H9 (cell line): ENCODE measurements at regions not wholly inside any gene's neighbourhood (a gene's known extent, or its start where the extent isn't known, plus 50 kb on each side); places are given as distances from the start of the nearest gene placed in this dataset.

Source experiments
- DNase-seq: peaks from one replicate; pipeline ENCODE4 v3.0.0-alpha.2; 2017
- H2AFZ ChIP-seq: one replicate; pipeline ENCODE4 v1.6.1; 2013; ENCODE audit warnings: mild to moderate bottlenecking, low read length, control low read depth, moderate library complexity
- H2AK5ac ChIP-seq: 2 replicates; pipeline ENCODE4 v1.6.1; 2013; ENCODE audit warnings: low read length, control low read depth, mixed read lengths; ENCODE audit not compliant: insufficient read length
- H2BK120ac ChIP-seq: one replicate; pipeline ENCODE4 v1.6.1; 2013; ENCODE audit warnings: low read depth, mild to moderate bottlenecking, low read length, control low read depth, inconsistent platforms; ENCODE audit not compliant: poor library complexity, severe bottlenecking
- H2BK12ac ChIP-seq: 2 replicates; pipeline ENCODE4 v1.6.1; 2013; ENCODE audit warnings: low read length, control low read depth, mixed read lengths, low read depth; ENCODE audit not compliant: insufficient read length
- H2BK15ac ChIP-seq: 2 replicates; pipeline ENCODE4 v1.6.1; 2013; ENCODE audit warnings: low read depth, low read length, control low read depth
- H2BK20ac ChIP-seq: one replicate; pipeline ENCODE4 v1.6.1; 2013; ENCODE audit warnings: low read depth, mild to moderate bottlenecking, low read length, control low read depth, inconsistent platforms; ENCODE audit not compliant: poor library complexity, severe bottlenecking
- H2BK5ac ChIP-seq: 2 replicates; pipeline ENCODE4 v1.6.1; 2013; ENCODE audit warnings: low read length, control low read depth, mixed read lengths; ENCODE audit not compliant: insufficient read length
- H3K14ac ChIP-seq: 2 replicates; pipeline ENCODE4 v1.6.1; 2013; ENCODE audit warnings: low read length, control low read depth; ENCODE audit not compliant: insufficient read depth
- H3K18ac ChIP-seq: 2 replicates; pipeline ENCODE4 v1.6.1; 2013; ENCODE audit warnings: low read depth, mild to moderate bottlenecking, mixed read lengths, low read length, control low read depth; ENCODE audit not compliant: insufficient read length
- H3K23ac ChIP-seq: 2 replicates; pipeline ENCODE4 v1.6.1; 2013; ENCODE audit warnings: low read length, control low read depth, mixed read lengths, low read depth; ENCODE audit not compliant: insufficient read length
- H3K23me2 ChIP-seq: 2 replicates; pipeline ENCODE4 v1.6.1; 2013; ENCODE audit warnings: low read depth, mild to moderate bottlenecking, mixed read lengths, low read length, control low read depth; ENCODE audit not compliant: insufficient read length, poor library complexity, severe bottlenecking
- H3K27ac ChIP-seq: 2 replicates; pipeline ENCODE4 v1.5.1; 2013; ENCODE audit warnings: low read length, control low read depth, mixed read lengths, low read depth; ENCODE audit not compliant: insufficient read length
- H3K27me3 ChIP-seq: 2 replicates; pipeline ENCODE4 v1.6.1; 2013; ENCODE audit warnings: low read length, control low read depth, inconsistent platforms; ENCODE audit not compliant: insufficient read depth
- H3K4ac ChIP-seq: 2 replicates; pipeline ENCODE4 v1.6.1; 2013; ENCODE audit warnings: low read depth, mild to moderate bottlenecking, control low read depth, inconsistent platforms, low read length, moderate library complexity
- H3K4me1 ChIP-seq: 2 replicates; pipeline ENCODE4 v1.6.1; 2013; ENCODE audit warnings: low read length, control low read depth, inconsistent platforms; ENCODE audit not compliant: insufficient read depth
- H3K4me2 ChIP-seq: 2 replicates; pipeline ENCODE4 v1.6.1; 2013; ENCODE audit warnings: low read length, control low read depth, mixed read lengths; ENCODE audit not compliant: insufficient read length, insufficient read depth
- H3K56ac ChIP-seq: 2 replicates; pipeline ENCODE4 v1.6.1; 2013; ENCODE audit warnings: low read depth, mild to moderate bottlenecking, mixed read lengths, low read length, control low read depth; ENCODE audit not compliant: insufficient read length
- H3K79me1 ChIP-seq: 2 replicates; pipeline ENCODE4 v1.6.1; 2013; ENCODE audit warnings: low read depth, mild to moderate bottlenecking, moderate library complexity, low read length, control low read depth, inconsistent platforms; ENCODE audit not compliant: insufficient read depth, poor library complexity, severe bottlenecking
- H3K79me2 ChIP-seq: 2 replicates; pipeline ENCODE4 v1.6.1; 2013; ENCODE audit warnings: low read length, control low read depth, inconsistent platforms; ENCODE audit not compliant: insufficient read depth
- H3K9ac ChIP-seq: 2 replicates; pipeline ENCODE4 v1.6.1; 2013; ENCODE audit warnings: low read length, control low read depth, mixed read lengths; ENCODE audit not compliant: insufficient read length; ENCODE audit errors: extremely low read depth
- H3K9me3 ChIP-seq: one replicate; pipeline ENCODE4 v1.6.1; 2013; ENCODE audit warnings: low read depth, low read length, inconsistent platforms; ENCODE audit not compliant: control insufficient read depth
- H3T11ph ChIP-seq: one replicate; pipeline ENCODE4 v1.6.1; 2013; ENCODE audit warnings: mild to moderate bottlenecking, low read length, control low read depth, inconsistent platforms
- H4K20me1 ChIP-seq: one replicate; pipeline ENCODE4 v1.6.1; 2013; ENCODE audit not compliant: control insufficient read depth, insufficient read length, insufficient read depth
- H4K5ac ChIP-seq: 2 replicates; pipeline ENCODE4 v1.6.1; 2013; ENCODE audit warnings: low read depth, mild to moderate bottlenecking, mixed read lengths, low read length, control low read depth; ENCODE audit not compliant: insufficient read length
- H4K8ac ChIP-seq: replicated peaks from 2 replicates; pipeline ENCODE4 v1.6.1; 2013; ENCODE audit warnings: low read length, control low read depth, mixed read lengths, low read depth; ENCODE audit not compliant: insufficient read length
- H4K91ac ChIP-seq: 2 replicates; pipeline ENCODE4 v1.6.1; 2013; ENCODE audit warnings: low read depth, mild to moderate bottlenecking, moderate library complexity, mixed read lengths, low read length, control low read depth; ENCODE audit not compliant: insufficient read length
- H3K27ac Mint-ChIP-seq, 3 experiments: 2 replicates in 2 of 3; 3 replicates in 1 of 3; pipeline ENCODE4 v1.8.0; 2020 to 2021; ENCODE audit warnings: mixed read lengths in 3 of 3, mild to moderate bottlenecking in 1 of 3, moderate library complexity in 1 of 3
- H3K27me3 Mint-ChIP-seq: 2 replicates; pipeline ENCODE4 v1.8.0; 2021; ENCODE audit warnings: low read depth, mild to moderate bottlenecking, moderate library complexity, mixed read lengths
- H3K36me3 Mint-ChIP-seq, 3 experiments: 2 replicates in 2 of 3; 3 replicates in 1 of 3; pipeline ENCODE4 v1.8.0; 2020 to 2021; ENCODE audit warnings: low read depth in 3 of 3, mixed read lengths in 3 of 3; ENCODE audit not compliant: insufficient read depth in 1 of 3
- H3K4me1 Mint-ChIP-seq, 2 experiments: 2 replicates each; pipeline ENCODE4 v1.8.0; 2020; ENCODE audit warnings: mixed read lengths in 2 of 2
- H3K4me3 Mint-ChIP-seq, 2 experiments: 2 replicates in 1 of 2; 3 replicates in 1 of 2; pipeline ENCODE4 v1.8.0; 2020 to 2021; ENCODE audit warnings: mild to moderate bottlenecking in 2 of 2, mixed read lengths in 2 of 2, moderate library complexity in 1 of 2
- H3K9me3 Mint-ChIP-seq, 2 experiments: 2 replicates in 1 of 2; 3 replicates in 1 of 2; pipeline ENCODE4 v1.8.0; 2020; ENCODE audit warnings: mild to moderate bottlenecking in 2 of 2, mixed read lengths in 2 of 2, moderate library complexity in 1 of 2
- WGBS: extraction: QIAGEN DNeasy Blood & Tissue Kit; methylation state at CpG from one replicate; pipeline ENCODE4 v1.1.7; 2013; ENCODE audit warnings: missing lambda C conversion rate, low lambda C conversion rate, mixed read lengths; ENCODE audit not compliant: insufficient read length; ENCODE audit errors: extremely low coverage; 5-methylcytosine and 5-hydroxymethylcytosine counted together
- TF ChIP-seq, protein P1 (sequence below): fragments of 200-600 bp; sonication (generic); conservative IDR thresholded peaks from 3 replicates; pipeline ENCODE4 v1.8.0; 2021; ENCODE audit warnings: antibody characterized with exemption, mild to moderate bottlenecking

DNA sequence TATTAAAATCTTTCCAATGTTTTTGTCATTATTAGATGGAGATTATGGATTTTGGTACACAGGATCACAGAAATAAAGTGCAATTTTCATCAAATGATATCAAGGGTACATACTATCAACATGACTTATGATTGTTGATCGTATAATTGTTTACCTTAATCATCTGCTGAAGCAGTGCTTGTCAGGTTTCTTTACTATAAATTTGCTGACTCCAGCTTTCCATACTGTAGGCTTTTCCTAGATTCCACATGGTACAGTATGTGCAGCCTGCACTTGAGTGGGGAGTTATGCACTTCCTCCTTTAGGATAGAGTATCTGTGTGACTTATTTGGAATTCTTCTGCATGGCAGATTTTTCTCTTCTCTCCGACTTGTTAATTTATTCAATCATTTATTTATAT is 187.6 kb upstream of the DPP10 start:
- TF ChIP-seq, protein P1, sequence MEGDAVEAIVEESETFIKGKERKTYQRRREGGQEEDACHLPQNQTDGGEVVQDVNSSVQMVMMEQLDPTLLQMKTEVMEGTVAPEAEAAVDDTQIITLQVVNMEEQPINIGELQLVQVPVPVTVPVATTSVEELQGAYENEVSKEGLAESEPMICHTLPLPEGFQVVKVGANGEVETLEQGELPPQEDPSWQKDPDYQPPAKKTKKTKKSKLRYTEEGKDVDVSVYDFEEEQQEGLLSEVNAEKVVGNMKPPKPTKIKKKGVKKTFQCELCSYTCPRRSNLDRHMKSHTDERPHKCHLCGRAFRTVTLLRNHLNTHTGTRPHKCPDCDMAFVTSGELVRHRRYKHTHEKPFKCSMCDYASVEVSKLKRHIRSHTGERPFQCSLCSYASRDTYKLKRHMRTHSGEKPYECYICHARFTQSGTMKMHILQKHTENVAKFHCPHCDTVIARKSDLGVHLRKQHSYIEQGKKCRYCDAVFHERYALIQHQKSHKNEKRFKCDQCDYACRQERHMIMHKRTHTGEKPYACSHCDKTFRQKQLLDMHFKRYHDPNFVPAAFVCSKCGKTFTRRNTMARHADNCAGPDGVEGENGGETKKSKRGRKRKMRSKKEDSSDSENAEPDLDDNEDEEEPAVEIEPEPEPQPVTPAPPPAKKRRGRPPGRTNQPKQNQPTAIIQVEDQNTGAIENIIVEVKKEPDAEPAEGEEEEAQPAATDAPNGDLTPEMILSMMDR: no peak
- no CpG with 5 or more reads among the region's 2 CpGs for WGBS
- H3K4me3 Mint-ChIP-seq: no peak overlapping the region

More for the DNA sequence above, 187.6 kb upstream of the DPP10 start:
- H2BK5ac ChIP-seq: no peak overlapping the region
- no peak overlapping the region for H3K9ac ChIP-seq
- no peaks in the 10 kb centered on the region for H3K27me3 ChIP-seq
- no peak overlapping the region for H3K18ac ChIP-seq
- H3K9me3 Mint-ChIP-seq: no peaks in the 10 kb centered on the region
- H3K4me1 ChIP-seq: no peaks in the 10 kb centered on the region
- H3K36me3 Mint-ChIP-seq: no peaks in the 10 kb centered on the region; a peak in 1 of 7 replicates
- H2BK15ac ChIP-seq: no peak overlapping the region
- H4K20me1 ChIP-seq: no peaks in the 10 kb centered on the region
- H4K5ac ChIP-seq: no peak overlapping the region
- H3T11ph ChIP-seq: no peak overlapping the region
- H4K91ac ChIP-seq: no peak overlapping the region
- no peaks in the 10 kb centered on the region for H3K23me2 ChIP-seq
- H3K4ac ChIP-seq: no peak overlapping the region
- H3K27me3 Mint-ChIP-seq: no peaks in the 10 kb centered on the region
- no peak overlapping the region for H3K56ac ChIP-seq
- no peak overlapping the region for H2BK120ac ChIP-seq
- no peak overlapping the region for H3K4me2 ChIP-seq
- no peak overlapping the region for H2BK12ac ChIP-seq
- H3K9me3 ChIP-seq: no peaks in the 10 kb centered on the region
- H3K23ac ChIP-seq: no peak overlapping the region
- H3K79me1 ChIP-seq: no peaks in the 10 kb centered on the region
- H4K8ac ChIP-seq: no peak overlapping the region
- DNase-seq: no peak
- H2AK5ac ChIP-seq: no peak overlapping the region
- no peaks in the 10 kb centered on the region for H3K79me2 ChIP-seq
- H2AFZ ChIP-seq: no peak overlapping the region
- no peak overlapping the region for H3K14ac ChIP-seq
- peaks cover 2 to 4% of the 10 kb centered on the region in 2 experiments; a peak in 3 of 4 replicates for H3K4me1 Mint-ChIP-seq
- no peak overlapping the region for H3K27ac ChIP-seq
- H2BK20ac ChIP-seq: no peak overlapping the region
- no peak overlapping the region for H3K27ac Mint-ChIP-seq
